HG03060 (cell line): ENCODE measurements at regions not wholly inside any gene's neighbourhood (a gene's known extent, or its start where the extent isn't known, plus 50 kb on each side); places are given as distances from the start of the nearest gene placed in this dataset.
"Not testable (repeated sequence)": the region's sequence is repeated elsewhere in the genome, so short reads cannot be mapped to it uniquely, and the experiment has no call there.

Experiments used
- ATAC-seq: cut with Tn5 transposase; IDR thresholded peaks from one replicate; pipeline ENCODE4 v1.9.1; 2021; ENCODE audit warnings: low read depth, moderate number of reproducible peaks; ENCODE audit not compliant: unreplicated experiment

DNA sequence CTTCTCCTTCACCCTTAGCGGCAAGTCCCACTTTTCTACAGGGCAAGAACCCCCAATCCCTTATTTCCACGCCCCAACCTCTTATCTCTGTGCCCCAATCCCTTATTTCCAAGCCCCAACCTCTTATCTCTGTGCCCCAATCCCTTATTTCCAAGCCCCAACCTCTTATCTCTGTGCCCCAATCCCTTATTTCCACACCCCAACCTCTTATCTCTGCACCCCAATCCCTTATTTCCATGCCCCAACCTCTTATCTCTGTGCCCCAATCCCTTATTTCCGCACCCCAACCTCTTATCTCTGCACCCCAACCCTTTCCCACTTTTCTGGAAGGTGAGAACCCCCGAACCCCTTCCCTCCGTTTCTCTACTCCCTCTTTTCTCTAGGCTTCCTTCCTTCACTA is 116.1 kb upstream of the GJE1 start:
- ATAC-seq: not testable (repeated sequence)

DNA sequence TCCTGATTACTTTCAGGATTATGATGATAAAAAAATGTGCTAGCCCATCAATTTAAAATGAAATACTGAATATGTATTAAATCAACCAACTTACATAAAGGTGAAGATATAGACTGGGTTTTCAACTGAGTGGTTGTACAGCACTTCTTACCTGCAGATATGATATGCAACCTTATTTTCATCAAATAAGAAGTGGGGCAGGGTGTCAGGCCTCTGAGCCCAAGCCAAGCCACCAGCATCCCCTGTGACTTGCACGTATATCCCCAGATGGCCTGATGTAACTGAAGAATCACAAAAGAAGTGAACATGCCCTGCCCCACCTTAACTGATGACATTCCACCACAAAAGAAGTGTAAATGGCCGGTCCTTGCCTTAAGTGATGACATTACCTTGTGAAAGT is 117.3 kb upstream of the GJE1 start:
- not testable (repeated sequence) for ATAC-seq

DNA sequence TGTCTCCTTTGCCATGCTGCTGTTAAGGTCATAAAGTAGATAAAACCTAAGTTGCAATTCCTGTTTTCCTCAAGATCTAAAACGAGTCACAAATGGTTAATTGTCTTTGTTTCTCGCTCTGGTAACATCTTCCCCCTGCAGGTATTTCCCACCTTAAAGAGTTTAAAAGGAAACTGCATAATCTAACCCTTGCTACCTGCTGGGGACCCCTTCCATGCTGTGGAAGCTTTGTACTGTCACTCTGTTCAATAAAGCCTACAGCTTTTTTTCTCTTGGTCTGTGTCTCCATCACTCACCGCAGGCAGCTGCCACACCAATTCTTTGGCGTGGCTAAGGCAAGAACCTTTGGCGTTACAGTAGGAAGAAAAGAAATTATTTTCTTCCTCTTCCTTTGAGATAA is 117.7 kb upstream of the GJE1 start:
- no peak for ATAC-seq

DNA sequence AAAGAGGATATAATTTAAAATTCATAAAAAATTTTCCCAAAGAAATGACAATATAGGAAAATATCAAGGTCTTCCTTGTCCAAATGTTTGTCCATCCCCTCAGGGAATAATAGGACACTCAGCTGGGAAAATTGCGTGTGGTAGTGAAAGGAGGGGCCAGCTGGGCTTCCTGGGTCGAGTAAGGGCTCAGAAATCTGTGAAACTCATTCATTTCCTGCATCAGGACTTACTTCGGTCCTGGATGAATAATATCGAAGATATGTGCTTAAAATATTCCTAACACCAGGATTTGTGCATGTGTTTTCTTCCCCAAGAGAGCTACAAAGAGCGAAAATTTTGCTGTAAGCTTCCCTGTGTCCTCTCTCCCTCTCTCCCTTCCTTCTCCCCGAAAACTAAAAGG is 118.2 kb upstream of the GJE1 start:
- no peak for ATAC-seq

DNA sequence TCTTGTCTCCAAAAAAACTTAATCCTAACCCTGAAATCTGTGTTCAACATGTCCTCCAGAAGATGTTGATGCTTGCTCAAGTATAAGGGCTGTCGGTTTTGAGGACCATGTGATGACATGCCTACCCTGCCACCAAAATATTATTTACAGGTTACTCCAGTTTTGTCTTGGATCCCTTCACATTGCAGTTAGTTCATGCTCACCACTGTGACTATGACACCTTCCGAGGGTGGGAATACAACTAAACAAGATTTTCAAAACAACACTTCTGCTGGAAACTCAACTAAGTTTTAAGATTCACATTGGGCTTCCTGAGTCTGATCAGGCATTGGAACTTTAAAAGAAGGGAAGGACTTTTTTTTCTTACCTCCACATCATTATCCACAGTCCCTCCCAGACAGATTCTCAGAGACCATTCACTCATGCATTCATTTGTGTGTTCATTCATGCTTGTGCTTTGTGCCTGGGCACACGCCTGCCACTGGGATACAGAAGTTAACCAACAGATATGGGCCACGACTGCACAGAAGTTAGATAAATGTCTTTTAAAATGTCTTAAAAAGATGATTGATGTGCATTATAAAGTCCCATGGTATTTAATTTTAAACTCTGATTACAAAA is 118.7 kb upstream of the GJE1 start:
- ATAC-seq: no peak

DNA sequence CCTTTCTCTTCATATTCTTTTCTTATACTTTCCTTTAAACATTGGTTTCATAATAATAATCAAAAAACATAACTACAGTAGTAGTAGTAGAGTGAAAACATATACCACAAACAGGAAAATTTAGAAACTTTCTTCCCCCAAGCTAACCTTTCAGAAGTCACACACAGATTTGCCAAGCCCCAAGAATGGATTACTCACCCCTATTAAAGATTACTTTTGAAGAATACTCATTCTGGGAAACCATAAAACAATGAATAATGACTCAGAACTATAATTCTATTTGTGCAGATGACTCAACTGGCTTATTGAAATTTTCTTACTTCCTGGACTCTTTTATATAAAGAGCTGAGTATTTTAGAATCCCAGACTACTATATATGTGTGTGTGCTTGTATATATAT is 119.4 kb upstream of the GJE1 start:
- peak; percentile 95 for ATAC-seq

DNA sequence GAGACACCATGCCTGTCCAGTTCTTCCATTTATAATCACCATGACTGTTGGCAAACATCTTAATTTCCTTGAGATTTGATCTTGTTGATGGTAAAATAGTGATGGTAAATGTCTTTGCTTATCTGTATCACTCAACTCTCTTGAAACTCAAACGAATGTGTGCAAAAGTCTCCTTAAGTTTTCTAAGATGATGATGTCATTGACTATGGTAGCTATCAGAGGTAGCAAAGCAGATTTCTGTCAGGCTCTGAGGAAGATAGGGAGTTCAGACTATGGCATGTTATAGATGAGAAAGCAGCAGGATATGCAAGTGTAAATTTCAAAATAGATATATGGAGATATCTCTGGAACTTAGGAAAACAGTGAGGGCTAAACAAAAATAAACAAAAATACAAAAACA is 121.0 kb upstream of the GJE1 start:
- ATAC-seq: no peak

DNA sequence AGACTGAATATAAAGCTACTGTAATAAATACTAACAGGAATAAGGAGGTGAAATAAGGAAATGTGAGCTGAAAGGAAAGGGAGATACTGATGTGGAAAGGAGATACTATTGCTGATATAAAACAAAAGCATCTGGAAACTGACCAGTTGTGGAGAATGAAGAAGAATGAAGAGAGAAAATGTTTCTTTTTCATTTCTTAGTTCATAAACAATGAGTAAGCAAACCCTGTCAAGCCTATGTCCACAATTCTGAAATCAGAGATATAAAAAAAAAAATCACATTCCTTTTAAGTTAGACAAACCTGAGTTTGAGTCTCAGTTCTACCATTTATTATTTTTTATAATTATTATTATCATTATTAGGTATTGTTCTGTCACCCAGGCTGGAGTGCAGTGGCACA is 121.6 kb upstream of the GJE1 start:
- ATAC-seq: no peak

DNA sequence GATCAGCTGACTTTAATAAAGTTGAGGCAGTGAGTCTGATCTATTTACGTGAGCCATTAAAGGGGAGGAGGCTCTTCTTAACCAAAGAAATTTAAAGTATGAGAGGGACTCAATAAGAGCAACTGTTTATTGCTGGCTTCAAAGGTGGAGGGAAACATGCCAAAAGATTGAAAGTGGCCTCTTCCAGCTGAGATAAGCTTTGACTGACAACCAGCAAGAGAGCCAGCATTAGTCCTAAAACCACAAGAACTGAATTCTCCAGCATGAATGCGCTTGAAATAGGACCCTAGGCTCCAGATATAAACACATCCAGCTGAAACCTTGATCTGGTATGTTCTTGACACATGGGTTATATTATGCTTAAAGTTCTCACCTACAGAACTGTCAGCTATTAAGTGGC is 123.1 kb upstream of the GJE1 start:
- ATAC-seq: no peak

DNA sequence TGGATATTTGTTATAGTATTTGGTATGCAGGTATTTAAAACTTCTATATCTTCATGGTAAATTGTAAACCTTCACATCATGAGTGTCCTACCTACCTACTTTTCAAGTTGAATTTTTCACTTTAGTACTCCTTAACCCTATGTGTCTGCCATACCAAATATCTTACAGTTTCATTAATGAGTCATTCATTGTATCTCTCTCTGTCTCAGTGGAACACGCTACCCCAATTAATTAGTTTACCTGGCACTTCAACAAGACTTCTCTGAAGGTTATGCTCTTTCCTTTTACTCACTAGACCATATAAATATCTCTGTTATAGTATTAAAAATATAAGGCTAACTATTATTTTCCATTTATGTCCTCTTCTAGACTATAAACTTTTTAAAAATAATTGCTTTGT is 123.9 kb upstream of the GJE1 start:
- no peak for ATAC-seq

DNA sequence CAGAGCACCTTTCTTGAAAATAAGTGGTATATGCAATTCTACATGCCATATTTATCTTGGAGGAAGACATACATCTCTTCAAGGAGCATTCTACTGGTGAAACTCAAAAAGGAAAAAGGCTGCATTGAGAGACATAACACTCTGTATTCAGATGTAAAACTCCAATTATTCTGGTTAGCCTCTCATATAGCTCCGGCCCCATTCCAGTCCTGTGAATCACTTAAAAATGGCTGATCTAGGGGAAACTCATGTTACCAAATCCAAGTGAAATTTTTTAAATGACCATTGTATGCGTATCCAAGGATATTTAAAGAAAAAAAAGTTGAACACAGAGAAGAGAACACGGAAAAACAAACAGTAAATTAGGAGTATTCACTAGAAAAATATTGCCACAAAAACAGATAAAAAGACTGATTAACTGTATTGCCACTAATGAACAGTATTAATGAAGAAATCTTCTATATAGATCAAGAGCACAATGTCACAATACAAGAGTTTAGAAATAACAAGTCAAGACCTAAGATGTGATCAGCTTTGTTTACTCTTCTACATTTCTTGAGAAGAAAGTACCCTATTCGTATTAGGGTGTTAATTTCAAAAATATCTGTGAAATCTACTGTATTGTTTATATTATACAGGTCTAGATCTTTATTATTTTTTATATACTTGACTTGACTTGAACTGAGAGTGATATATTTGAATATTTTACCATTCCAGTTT is 124.5 kb upstream of the GJE1 start:
- no peak for ATAC-seq

DNA sequence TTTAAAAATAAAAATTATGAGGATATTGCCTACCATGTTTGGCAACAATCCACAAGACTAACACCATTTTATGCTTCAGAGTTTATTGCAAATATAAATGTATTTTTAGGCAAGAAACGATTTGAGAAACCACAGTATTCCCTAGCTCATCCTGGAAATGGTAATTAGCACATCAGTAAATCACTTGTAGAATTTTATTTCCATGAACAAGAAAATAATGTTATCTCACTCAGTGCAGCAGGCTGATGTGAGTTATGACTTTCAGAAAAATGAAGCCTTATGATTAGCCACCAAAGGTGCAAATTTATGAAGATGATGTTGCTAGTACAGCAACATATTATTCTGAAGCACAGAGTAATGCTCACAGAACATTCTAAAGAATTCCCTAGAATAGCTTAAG is 127.7 kb upstream of the GJE1 start:
- no peak for ATAC-seq

DNA sequence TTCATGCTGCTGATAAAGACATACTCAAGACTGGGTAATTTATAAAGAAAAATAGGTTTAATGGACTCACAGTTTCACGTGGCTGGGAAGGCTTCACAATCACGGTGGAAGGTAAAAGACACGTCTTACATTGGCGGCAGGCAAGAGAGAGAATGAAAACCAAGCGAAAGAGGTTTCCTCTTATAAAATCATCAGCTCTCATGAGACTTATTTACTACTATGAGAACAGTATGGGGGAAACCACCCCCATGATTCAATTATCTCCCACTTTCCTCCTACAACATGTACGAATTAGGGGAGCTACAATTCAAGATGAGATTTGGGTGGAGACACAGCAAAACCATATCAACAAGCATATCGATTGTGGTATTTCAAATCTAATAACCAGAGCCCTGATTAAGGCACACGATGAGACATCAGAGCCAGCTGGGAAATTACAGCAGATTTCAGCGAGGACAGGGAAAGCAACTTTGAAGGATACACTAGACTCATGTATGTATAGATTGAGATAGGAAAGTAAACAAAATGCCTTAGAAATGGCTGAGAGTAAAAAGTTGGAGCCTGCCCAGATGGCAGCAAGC is 129.8 kb upstream of the GJE1 start:
- no peak for ATAC-seq

DNA sequence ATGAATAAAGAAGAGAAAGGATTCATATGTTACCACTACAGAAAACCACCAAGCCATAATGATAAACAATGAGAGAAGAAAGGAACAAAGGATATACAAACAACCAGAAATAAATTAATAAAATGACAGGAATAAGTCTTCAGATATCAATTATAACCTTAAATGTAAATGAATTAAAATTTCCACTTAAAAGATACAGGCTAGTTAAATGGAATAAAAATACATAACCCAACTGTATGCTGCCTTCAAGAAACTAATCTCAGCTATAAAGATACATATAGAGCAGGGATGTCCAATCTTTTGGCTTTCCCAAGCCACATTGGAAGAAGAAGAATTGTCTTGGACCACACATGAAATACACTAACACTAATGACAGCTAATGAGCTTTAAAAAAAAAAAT is 135.9 kb upstream of the GJE1 start:
- ATAC-seq: no peak

DNA sequence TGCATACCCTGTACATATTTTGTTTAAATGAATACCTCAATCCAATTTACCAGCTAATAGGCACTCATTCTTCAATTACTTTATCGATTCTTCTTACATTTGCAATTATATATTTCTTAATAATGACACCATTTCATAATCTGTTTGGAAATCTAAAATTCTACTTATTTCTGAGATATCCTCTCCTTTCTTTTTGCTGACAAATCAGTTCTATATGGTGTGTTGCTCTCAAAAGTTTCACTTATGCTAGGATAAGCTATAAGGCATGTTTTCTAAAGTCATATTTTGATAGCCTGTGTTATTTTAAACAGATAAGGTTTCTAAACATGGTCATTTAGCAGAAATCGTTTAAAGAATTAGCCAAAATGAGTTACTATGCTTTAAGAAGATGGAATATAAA is 140.6 kb upstream of the GJE1 start:
- no peak for ATAC-seq

DNA sequence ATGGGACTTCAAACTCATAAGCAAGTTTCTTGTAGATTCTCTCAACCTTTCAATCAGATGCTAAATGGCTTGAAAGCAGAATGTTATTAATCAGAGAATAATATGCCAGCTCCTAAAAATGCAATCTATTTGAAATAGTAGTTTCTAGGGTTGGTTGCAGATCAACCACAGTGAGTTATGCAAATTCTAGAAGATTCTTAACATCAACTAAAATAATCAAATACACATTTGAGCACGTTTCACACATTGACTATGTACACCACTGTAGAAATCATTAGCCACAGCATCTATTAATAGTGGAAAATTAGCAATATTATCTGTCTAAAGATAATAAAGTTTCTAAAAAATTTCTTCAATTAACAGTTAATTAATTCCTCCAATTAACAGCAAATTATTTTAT is 141.9 kb upstream of the GJE1 start:
- no peak for ATAC-seq

DNA sequence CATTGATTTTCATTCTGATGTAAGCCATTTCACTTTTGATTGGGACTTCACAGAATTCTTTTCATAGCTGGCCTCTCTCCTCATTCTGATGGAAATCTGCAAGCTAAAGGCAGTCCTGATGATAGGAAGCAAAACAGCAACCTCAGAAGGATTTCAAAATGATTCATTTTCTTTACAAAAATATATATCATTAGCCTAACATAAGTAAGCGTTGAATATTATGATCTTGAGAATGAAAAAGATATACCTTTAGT is 143.1 kb upstream of the GJE1 start:
- no peak for ATAC-seq

DNA sequence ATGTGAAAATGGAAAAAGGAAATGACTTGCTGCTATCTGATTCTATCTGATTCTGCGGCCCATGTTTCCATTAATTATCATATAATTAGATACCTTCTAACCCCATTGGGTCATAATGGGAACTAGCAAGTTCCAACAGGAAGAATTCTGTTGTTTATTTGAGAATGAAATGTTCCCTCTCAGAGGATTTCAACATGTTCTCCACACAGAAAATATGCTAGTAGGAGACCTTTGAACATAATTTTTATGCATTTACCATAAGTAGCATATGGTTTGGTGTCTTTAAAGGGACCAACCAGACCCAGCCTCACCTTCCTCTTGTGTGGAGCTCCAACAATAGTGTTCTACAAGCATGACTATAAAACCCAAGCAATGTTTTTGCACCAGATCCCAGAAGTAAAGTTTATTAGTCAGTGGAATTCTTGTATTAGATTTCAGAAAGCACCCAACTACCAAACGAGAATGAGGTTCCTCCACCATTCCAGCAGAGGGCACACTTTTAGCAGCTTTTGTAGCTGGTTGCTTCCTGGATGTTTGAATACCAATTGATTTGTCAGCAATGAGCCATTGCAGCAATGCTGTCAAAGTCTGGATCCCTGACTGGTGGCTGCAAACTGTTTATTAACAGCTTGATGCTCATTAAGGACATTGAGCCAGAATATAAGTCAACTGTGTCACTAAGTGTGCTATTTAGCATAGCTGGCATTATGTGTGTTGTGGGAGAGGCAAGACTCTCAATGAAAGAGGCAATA is 143.6 kb upstream of the GJE1 start:
- ATAC-seq: no peak

DNA sequence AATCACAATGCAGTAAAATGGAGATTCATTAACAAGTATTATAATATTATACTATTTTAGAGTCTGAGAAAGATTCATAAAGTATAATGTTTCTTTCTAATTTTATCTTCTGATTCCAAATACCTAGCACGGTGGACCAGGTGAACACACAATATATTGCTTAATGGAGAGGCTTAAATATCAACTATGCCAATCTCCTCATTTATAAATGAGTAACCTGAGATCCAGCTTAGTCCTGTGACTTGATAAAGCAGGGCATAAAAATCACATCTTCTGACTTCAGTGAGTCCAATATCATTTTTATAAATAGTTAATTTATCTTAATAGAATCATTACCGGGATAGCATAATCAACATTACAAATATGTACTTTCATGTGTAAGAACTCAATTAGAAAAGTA is 144.4 kb upstream of the GJE1 start:
- no peak for ATAC-seq

DNA sequence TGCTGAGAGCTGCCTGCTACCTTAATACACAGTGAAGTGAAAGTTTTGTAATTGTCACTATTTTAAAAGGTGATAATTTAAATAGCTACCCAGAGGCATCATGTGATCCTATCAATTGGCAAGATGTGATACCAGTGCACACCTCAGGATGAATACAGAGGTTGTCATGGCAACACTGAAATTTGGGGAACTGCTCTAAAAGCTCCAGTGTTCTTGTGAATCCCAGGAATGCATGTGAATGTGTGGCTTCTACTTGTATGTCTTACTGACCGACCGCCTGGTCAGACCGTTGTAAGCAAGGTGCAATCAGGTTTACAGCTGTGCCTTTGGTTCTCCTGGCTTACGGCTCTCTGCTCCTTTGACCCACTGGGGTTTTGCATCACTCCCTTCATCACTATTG is 146.3 kb upstream of the GJE1 start:
- ATAC-seq: no peak

DNA sequence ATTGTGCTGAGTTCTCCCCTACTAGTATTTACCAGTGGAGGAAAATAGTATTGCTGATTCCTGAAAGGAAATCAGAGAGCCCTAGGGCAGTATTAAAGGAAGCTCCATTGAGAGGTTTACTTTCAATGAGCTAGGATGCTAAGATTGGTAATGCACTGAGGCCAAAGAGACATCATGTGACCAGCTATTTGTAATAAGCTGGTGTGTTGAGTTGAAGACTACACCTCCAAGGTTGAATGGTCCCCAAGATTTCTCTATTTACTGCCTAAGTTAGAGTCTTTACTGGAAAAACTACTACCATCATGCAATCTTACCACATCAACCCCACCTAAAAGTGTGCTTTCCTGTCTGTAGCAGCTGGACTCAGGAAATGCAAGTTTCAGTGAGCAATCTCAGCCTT is 151.5 kb upstream of the GJE1 start:
- no peak for ATAC-seq

DNA sequence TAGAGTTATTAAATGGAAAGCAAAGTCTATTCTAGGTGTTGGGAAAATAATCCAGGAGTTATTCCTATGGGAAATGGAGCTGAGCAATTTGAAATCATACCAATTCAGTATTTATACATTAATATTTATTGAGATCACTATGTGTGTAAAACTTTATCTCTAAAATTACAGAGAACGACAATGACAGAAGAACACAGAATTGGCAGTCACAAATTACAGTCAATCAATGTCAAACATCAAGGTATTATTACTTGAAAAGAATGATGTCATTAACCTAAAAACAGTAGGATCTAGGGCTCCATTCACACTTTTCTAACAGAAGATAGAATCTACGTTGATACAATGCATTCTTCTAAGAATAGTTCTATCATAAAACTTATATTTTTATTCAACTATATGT is 154.9 kb upstream of the GJE1 start:
- no peak for ATAC-seq
